Activated CD4-positive, alpha-beta T cell treated with anti-CD3 and anti-CD28 coated beads, Interleukin-2, amount 10 ng/mL, durations not matched to agents 7 days and 5 days (primary cell): ENCODE measurements at regions not wholly inside any gene's neighbourhood (a gene's known extent, or its start where the extent isn't known, plus 50 kb on each side); places are given as distances from the start of the nearest gene placed in this dataset.
"Not testable (repeated sequence)": the region's sequence is repeated elsewhere in the genome, so short reads cannot be mapped to it uniquely, and the experiment has no call there.

ENCODE experiments used
- CTCF ChIA-PET: fragments of 350-600 bp; sonication (Branson Sonifier 250); formaldehyde crosslinking; loops from one replicate; lab custom pipeline; 2021; ENCODE audit warnings: antibody characterized with exemption; lab: Charles Lee
- POLR2A ChIA-PET: fragments of 350-600 bp; sonication (Branson Sonifier 250); formaldehyde crosslinking; loops from one replicate; lab custom pipeline; 2021; ENCODE audit warnings: antibody characterized with exemption; lab: Charles Lee
- DNase-seq: peaks from one replicate; pipeline ENCODE4 v3.0.0-alpha.2; 2020
- H3K27ac Mint-ChIP-seq: one replicate; pipeline ENCODE4 v1.8.0; 2021; ENCODE audit warnings: mild to moderate bottlenecking, moderate library complexity, mixed read lengths
- H3K27me3 Mint-ChIP-seq: one replicate; pipeline ENCODE4 v1.8.0; 2021; ENCODE audit warnings: mixed read lengths
- H3K36me3 Mint-ChIP-seq: one replicate; pipeline ENCODE4 v1.8.0; 2021; ENCODE audit warnings: low read depth, mixed read lengths
- H3K4me1 Mint-ChIP-seq: one replicate; pipeline ENCODE4 v1.8.0; 2021; ENCODE audit warnings: mixed read lengths
- H3K4me3 Mint-ChIP-seq: one replicate; pipeline ENCODE4 v1.8.0; 2021; ENCODE audit warnings: mild to moderate bottlenecking, moderate library complexity, mixed read lengths
- H3K9me3 Mint-ChIP-seq: one replicate; pipeline ENCODE4 v1.8.0; 2021; ENCODE audit warnings: mixed read lengths

DNA sequence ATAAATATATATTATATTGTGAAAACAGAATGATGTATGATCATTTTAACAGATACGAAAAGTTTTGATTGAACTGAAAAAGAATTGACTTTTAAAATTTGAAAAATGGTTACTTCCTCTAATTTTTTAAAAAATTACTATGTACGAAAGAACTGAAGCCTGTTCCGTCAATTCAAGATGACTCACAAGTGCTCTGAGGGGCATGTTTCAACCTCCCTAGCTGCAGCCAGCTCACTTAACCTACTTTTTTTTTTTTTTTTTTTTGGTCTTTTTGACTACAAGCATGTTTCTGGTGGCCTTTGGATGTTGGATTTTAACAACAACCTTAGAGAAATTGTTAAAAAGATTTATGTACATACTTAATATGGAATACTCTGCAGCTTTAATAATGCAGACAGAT lies 1139.3 kb downstream of the DIAPH3 start:
- Mint-ChIP-seq H3K4me3 (no peak overlapping the region), H3K27ac (no peak overlapping the region), H3K27me3 (no peaks in the 10 kb centered on the region), H3K4me1 (no peaks in the 10 kb centered on the region), H3K36me3 (no peaks in the 10 kb centered on the region), H3K9me3 (no peaks in the 10 kb centered on the region)
- ChIA-PET POLR2A (no interaction called here), CTCF (no interaction called here)
- no peak for DNase-seq

- no peak overlapping the region for H3K27ac Mint-ChIP-seq
- ChIA-PET POLR2A (no interaction called here), CTCF (no interaction called here)
- no peaks in the 10 kb centered on the region for H3K36me3 Mint-ChIP-seq
- no peaks in the 10 kb centered on the region for H3K4me1 Mint-ChIP-seq
- H3K27me3 Mint-ChIP-seq, result no peaks in the 10 kb centered on the region
- no peak for DNase-seq
- H3K4me3 Mint-ChIP-seq, result no peak overlapping the region
- H3K9me3 Mint-ChIP-seq, result no peaks in the 10 kb centered on the region
Measured at GRCh38 chr13:59034198-59034597, 1129.5 kb downstream of the DIAPH3 start.

- CTCF ChIA-PET, result no interaction called here
- H3K9me3 Mint-ChIP-seq, result no peaks in the 10 kb centered on the region
- no peaks in the 10 kb centered on the region for H3K27me3 Mint-ChIP-seq
- DNase-seq, result no peak
- POLR2A ChIA-PET, result no interaction called here
- H3K4me3 Mint-ChIP-seq, result no peak overlapping the region
- H3K4me1 Mint-ChIP-seq, result no peaks in the 10 kb centered on the region
- no peak overlapping the region for H3K27ac Mint-ChIP-seq
- no peaks in the 10 kb centered on the region for H3K36me3 Mint-ChIP-seq
Measured at GRCh38 chr13:59038824-59039223, 1124.9 kb downstream of the DIAPH3 start.

DNA sequence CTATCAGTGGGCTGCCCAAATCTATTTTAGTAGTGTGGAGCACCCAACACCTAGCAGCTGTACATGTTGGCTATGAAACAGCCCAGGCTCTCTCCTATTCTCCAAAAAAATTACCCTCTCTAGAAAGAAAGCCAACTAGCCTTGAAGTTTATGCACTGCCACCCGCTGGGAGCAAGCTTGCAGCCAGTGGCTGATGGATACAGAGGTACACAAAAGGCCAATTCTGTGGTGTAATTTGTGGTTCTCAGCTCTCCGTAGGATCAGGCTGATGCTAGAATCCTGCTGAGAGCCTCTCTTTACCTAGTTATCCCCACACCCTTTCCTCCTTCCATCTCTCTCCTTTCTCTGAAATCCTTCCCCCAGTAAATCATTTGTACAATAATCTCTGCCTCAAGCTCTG lies 1120.7 kb downstream of the DIAPH3 start:
- ChIA-PET POLR2A (no interaction called here), CTCF (no interaction called here)
- no peaks in the 10 kb centered on the region for H3K27me3 Mint-ChIP-seq
- no peak for DNase-seq
- H3K4me3 Mint-ChIP-seq, result no peak overlapping the region
- no peaks in the 10 kb centered on the region for H3K9me3 Mint-ChIP-seq
- H3K27ac Mint-ChIP-seq, result no peak overlapping the region
- H3K36me3 Mint-ChIP-seq, result no peaks in the 10 kb centered on the region
- H3K4me1 Mint-ChIP-seq, result no peaks in the 10 kb centered on the region

DNA sequence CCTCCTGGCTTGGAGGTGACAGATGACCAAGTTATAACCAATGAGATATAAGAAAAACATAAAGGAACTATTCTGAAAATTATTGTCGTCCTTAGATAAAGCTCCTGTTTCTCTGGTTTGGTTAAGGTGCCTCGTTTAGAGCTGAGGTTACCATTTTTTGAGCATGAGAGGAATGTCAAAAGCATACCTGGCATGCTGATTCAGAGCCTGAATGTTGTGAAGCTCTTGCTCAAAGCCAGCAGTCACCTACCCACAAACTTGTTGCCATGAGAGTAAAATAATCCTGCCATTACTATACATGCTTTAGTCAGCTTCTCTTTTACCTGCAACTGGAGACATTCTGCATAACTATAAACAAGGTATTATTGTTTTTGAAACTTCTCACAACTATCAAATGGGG lies 1116.2 kb downstream of the DIAPH3 start:
- H3K27me3 Mint-ChIP-seq, result no peaks in the 10 kb centered on the region
- H3K4me1 Mint-ChIP-seq, result no peaks in the 10 kb centered on the region
- ChIA-PET POLR2A (no interaction called here), CTCF (no interaction called here)
- H3K36me3 Mint-ChIP-seq, result no peaks in the 10 kb centered on the region
- no peak overlapping the region for H3K4me3 Mint-ChIP-seq
- no peak overlapping the region for H3K27ac Mint-ChIP-seq
- DNase-seq, result no peak
- no peaks in the 10 kb centered on the region for H3K9me3 Mint-ChIP-seq

DNA sequence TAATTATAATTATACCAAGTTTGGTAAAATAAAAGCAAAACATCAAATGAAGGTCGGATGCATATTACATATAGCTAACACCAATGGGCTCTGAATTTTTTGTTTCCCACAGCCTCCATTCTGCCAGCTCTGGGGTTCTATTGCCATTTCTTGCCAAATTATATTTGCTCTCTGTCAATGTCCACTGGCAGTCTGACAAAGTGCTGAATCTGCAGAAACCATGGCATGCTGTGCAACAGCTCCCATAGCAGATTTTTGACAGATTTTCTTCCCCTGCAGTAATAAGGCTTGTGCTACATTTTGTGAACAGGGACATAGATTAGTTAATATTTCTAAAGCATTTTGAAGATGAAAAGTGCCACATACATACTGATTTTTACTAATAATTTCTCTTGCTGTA lies 1102.1 kb downstream of the DIAPH3 start:
- Mint-ChIP-seq H3K4me3 (no peak overlapping the region), H3K9me3 (no peaks in the 10 kb centered on the region), H3K36me3 (no peaks in the 10 kb centered on the region), H3K27me3 (no peaks in the 10 kb centered on the region), H3K27ac (no peak overlapping the region), H3K4me1 (no peaks in the 10 kb centered on the region)
- CTCF ChIA-PET, result interaction anchor here (0.7 kb wide), 1 partner anchor 36 kb away, joined by 3 read pairs; no protein-coding TSS in a partner anchor
- no peak for DNase-seq
- POLR2A ChIA-PET, result no interaction called here

- POLR2A ChIA-PET, result no interaction called here
- Mint-ChIP-seq H3K4me1 (no peaks in the 10 kb centered on the region), H3K9me3 (no peaks in the 10 kb centered on the region)
Measured at GRCh38 chr13:59064042-59064441, 1099.7 kb downstream of the DIAPH3 start.

DNA sequence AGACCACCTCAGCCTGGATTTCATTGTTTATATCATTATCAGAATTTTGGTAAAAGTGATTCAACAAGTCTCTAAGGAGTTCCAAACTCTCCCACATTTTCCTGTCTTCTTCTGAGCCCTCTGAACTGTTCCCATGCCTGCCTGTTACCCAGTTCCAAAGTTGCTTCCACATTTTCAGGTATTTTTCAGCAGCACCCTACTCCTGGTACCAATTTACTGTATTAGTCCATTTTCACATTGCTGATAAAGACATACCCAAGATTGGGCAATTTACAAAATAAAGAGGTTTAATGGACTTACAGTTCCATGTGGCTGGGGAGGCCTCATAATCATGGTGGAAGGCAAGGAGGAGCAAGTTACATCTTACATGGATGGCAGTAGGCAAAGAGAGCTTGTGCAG lies 1087.3 kb downstream of the DIAPH3 start:
- H3K27me3 Mint-ChIP-seq, POLR2A ChIA-PET, DNase-seq, H3K36me3 Mint-ChIP-seq, CTCF ChIA-PET, H3K4me1 Mint-ChIP-seq, H3K27ac Mint-ChIP-seq, H3K4me3 Mint-ChIP-seq: not testable (repeated sequence)
- H3K9me3 Mint-ChIP-seq, result peaks cover 11% of the 10 kb centered on the region

More at GRCh38 chr13:59064042-59064441, 1099.7 kb downstream of the DIAPH3 start:
- no peaks in the 10 kb centered on the region for H3K27me3 Mint-ChIP-seq
- no peak for DNase-seq
- no peaks in the 10 kb centered on the region for H3K36me3 Mint-ChIP-seq
- CTCF ChIA-PET, result no interaction called here
- H3K4me3 Mint-ChIP-seq, result no peak overlapping the region
- no peak overlapping the region for H3K27ac Mint-ChIP-seq

- Mint-ChIP-seq H3K27ac (no peak overlapping the region), H3K27me3 (no peaks in the 10 kb centered on the region), H3K36me3 (no peaks in the 10 kb centered on the region), H3K9me3 (no peaks in the 10 kb centered on the region), H3K4me3 (no peak overlapping the region), H3K4me1 (no peaks in the 10 kb centered on the region)
- ChIA-PET POLR2A (no interaction called here), CTCF (no interaction called here)
- DNase-seq, result no peak
Measured at GRCh38 chr13:59086147-59086546, 1077.6 kb downstream of the DIAPH3 start.

GRCh38 chr13:59088716-59089115 lies 1075.0 kb downstream of the DIAPH3 start:
- DNase-seq, result no peak
- no peaks in the 10 kb centered on the region for H3K9me3 Mint-ChIP-seq
- no peak overlapping the region for H3K27ac Mint-ChIP-seq
- ChIA-PET POLR2A (no interaction called here), CTCF (no interaction called here)
- H3K4me3 Mint-ChIP-seq, result no peak overlapping the region
- no peaks in the 10 kb centered on the region for H3K36me3 Mint-ChIP-seq
- H3K27me3 Mint-ChIP-seq, result no peaks in the 10 kb centered on the region
- no peaks in the 10 kb centered on the region for H3K4me1 Mint-ChIP-seq

- no peak overlapping the region for H3K4me3 Mint-ChIP-seq
- no peaks in the 10 kb centered on the region for H3K36me3 Mint-ChIP-seq
- ChIA-PET CTCF (no interaction called here), POLR2A (no interaction called here)
- no peaks in the 10 kb centered on the region for H3K9me3 Mint-ChIP-seq
- DNase-seq, result no peak
- H3K27ac Mint-ChIP-seq, result no peak overlapping the region
- no peaks in the 10 kb centered on the region for H3K4me1 Mint-ChIP-seq
- no peaks in the 10 kb centered on the region for H3K27me3 Mint-ChIP-seq
Measured at GRCh38 chr13:59094181-59094580, 1069.5 kb downstream of the DIAPH3 start.

- Mint-ChIP-seq H3K27me3 (no peaks in the 10 kb centered on the region), H3K27ac (no peak overlapping the region), H3K4me1 (no peaks in the 10 kb centered on the region), H3K36me3 (no peaks in the 10 kb centered on the region), H3K4me3 (no peak overlapping the region), H3K9me3 (no peaks in the 10 kb centered on the region)
- ChIA-PET POLR2A (no interaction called here), CTCF (no interaction called here)
- DNase-seq, result no peak
Measured at GRCh38 chr13:59099182-59099974, 1064.3 kb downstream of the DIAPH3 start.

DNA sequence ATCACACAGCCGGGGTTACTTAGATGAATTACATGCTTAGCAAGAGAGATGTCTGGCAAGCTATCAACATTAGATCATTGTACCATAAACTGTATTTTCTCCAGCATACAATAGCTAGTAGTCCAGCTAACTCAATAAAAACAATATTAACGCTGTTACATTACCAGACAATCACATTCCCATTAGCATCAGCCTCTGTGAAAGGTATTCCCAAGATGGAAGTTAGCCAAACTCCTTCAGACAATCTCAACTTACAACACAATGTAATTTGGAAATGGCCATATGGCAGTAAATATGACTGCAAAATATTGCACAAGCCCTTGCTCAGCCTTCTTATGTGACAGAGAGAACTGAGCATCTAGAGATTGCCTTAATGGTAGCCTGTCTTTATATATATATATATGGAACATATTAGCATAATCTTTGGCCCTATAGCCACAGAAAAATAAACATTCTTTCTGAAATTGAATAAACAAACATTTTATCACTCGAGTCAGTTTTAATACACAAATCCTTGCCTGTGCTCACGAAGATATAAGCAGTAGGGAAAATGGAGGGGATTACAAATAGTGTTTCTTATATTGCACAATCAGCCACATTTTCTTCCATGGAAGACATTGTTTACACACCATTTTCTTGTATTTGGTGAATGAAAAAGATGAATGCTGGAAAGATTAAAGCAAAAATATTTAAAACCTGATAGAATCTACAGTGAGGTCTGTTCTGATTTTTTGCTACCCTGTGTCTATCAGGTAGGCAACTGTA lies 1060.5 kb downstream of the DIAPH3 start:
- Mint-ChIP-seq H3K36me3 (no peaks in the 10 kb centered on the region), H3K27ac (no peak overlapping the region), H3K4me3 (no peak overlapping the region), H3K9me3 (peaks cover 3% of the 10 kb centered on the region), H3K4me1 (no peaks in the 10 kb centered on the region), H3K27me3 (no peaks in the 10 kb centered on the region)
- ChIA-PET POLR2A (no interaction called here), CTCF (no interaction called here)
- DNase-seq, result no peak
